ENCODE measurements at regions not wholly inside any gene's neighbourhood (a gene's known extent, or its start where the extent isn't known, plus 50 kb on each side); places are given as distances from the start of the nearest gene placed in this dataset.

DNA sequence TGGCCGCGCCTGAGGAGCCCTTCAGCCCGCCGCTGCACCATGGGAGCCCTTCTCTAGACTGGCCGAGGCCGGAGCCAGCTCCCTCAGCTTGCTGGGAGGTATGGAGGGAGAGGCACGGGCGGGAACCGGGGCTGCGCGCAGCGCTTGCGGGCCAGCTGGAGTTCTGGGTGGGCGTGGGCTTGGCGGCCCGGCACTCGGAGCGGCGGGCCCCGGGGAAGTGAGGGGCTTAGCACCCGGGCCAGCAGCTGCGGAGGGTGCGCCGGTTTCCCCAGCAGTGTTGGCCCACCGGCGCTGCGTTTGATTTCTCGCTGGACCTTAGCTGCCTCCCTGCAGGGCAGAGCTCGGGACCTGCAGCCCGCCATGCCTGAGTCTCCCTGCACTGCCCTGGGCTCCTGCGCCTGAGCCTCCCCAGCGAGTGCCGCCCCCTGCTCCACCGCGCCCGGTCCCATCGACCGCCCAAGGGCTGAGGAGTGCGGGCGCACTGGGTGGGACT lies 1890.0 kb upstream of the PCDH20 start:
- H3K4me2 ChIP-seq, result no peak overlapping the region
- H3K4me1 ChIP-seq (ENCODE audit: insufficient read depth), result no peaks in the 10 kb centered on the region
- no peak for TF ChIP-seq POLR2AphosphoS5 (IDR thresholded peaks at IDR 0.05; ENCODE audit: low read depth)
- TF ChIP-seq ZNF114 (CRISPR knock-in tag; IDR thresholded peaks at IDR 0.05), result no peak
- TF ChIP-seq, protein P1, sequence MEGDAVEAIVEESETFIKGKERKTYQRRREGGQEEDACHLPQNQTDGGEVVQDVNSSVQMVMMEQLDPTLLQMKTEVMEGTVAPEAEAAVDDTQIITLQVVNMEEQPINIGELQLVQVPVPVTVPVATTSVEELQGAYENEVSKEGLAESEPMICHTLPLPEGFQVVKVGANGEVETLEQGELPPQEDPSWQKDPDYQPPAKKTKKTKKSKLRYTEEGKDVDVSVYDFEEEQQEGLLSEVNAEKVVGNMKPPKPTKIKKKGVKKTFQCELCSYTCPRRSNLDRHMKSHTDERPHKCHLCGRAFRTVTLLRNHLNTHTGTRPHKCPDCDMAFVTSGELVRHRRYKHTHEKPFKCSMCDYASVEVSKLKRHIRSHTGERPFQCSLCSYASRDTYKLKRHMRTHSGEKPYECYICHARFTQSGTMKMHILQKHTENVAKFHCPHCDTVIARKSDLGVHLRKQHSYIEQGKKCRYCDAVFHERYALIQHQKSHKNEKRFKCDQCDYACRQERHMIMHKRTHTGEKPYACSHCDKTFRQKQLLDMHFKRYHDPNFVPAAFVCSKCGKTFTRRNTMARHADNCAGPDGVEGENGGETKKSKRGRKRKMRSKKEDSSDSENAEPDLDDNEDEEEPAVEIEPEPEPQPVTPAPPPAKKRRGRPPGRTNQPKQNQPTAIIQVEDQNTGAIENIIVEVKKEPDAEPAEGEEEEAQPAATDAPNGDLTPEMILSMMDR (conservative IDR thresholded peaks at IDR 0.05; ENCODE audit: low read depth in 2 of 2), result no peak
- no peak for TF ChIP-seq ZNF331 (CRISPR knock-in tag; IDR thresholded peaks at IDR 0.05; ENCODE audit: low read depth)
- no peak for TF ChIP-seq JUNB (IDR thresholded peaks at IDR 0.05; ENCODE audit: unreplicated experiment)
- TF ChIP-seq, protein P2, sequence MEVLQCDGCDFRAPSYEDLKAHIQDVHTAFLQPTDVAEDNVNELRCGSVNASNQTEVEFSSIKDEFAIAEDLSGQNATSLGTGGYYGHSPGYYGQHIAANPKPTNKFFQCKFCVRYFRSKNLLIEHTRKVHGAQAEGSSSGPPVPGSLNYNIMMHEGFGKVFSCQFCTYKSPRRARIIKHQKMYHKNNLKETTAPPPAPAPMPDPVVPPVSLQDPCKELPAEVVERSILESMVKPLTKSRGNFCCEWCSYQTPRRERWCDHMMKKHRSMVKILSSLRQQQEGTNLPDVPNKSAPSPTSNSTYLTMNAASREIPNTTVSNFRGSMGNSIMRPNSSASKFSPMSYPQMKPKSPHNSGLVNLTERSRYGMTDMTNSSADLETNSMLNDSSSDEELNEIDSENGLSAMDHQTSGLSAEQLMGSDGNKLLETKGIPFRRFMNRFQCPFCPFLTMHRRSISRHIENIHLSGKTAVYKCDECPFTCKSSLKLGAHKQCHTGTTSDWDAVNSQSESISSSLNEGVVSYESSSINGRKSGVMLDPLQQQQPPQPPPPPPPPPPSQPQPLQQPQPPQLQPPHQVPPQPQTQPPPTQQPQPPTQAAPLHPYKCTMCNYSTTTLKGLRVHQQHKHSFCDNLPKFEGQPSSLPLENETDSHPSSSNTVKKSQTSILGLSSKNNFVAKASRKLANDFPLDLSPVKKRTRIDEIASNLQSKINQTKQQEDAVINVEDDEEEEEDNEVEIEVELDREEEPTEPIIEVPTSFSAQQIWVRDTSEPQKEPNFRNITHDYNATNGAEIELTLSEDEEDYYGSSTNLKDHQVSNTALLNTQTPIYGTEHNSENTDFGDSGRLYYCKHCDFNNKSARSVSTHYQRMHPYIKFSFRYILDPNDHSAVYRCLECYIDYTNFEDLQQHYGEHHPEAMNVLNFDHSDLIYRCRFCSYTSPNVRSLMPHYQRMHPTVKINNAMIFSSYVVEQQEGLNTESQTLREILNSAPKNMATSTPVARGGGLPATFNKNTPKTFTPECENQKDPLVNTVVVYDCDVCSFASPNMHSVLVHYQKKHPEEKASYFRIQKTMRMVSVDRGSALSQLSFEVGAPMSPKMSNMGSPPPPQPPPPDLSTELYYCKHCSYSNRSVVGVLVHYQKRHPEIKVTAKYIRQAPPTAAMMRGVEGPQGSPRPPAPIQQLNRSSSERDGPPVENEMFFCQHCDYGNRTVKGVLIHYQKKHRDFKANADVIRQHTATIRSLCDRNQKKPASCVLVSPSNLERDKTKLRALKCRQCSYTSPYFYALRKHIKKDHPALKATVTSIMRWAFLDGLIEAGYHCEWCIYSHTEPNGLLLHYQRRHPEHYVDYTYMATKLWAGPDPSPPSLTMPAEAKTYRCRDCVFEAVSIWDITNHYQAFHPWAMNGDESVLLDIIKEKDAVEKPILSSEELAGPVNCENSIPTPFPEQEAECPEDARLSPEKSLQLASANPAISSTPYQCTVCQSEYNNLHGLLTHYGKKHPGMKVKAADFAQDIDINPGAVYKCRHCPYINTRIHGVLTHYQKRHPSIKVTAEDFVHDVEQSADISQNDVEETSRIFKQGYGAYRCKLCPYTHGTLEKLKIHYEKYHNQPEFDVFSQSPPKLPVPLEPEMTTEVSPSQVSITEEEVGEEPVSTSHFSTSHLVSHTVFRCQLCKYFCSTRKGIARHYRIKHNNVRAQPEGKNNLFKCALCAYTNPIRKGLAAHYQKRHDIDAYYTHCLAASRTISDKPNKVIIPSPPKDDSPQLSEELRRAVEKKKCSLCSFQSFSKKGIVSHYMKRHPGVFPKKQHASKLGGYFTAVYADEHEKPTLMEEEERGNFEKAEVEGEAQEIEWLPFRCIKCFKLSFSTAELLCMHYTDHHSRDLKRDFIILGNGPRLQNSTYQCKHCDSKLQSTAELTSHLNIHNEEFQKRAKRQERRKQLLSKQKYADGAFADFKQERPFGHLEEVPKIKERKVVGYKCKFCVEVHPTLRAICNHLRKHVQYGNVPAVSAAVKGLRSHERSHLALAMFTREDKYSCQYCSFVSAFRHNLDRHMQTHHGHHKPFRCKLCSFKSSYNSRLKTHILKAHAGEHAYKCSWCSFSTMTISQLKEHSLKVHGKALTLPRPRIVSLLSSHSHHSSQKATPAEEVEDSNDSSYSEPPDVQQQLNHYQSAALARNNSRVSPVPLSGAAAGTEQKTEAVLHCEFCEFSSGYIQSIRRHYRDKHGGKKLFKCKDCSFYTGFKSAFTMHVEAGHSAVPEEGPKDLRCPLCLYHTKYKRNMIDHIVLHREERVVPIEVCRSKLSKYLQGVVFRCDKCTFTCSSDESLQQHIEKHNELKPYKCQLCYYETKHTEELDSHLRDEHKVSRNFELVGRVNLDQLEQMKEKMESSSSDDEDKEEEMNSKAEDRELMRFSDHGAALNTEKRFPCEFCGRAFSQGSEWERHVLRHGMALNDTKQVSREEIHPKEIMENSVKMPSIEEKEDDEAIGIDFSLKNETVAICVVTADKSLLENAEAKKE (CRISPR knock-in tag; IDR thresholded peaks at IDR 0.05), result no peak
- TF ChIP-seq STAT1 (IDR thresholded peaks at IDR 0.05; ENCODE audit: unreplicated experiment), result no peak
- TF ChIP-seq, protein P3, sequence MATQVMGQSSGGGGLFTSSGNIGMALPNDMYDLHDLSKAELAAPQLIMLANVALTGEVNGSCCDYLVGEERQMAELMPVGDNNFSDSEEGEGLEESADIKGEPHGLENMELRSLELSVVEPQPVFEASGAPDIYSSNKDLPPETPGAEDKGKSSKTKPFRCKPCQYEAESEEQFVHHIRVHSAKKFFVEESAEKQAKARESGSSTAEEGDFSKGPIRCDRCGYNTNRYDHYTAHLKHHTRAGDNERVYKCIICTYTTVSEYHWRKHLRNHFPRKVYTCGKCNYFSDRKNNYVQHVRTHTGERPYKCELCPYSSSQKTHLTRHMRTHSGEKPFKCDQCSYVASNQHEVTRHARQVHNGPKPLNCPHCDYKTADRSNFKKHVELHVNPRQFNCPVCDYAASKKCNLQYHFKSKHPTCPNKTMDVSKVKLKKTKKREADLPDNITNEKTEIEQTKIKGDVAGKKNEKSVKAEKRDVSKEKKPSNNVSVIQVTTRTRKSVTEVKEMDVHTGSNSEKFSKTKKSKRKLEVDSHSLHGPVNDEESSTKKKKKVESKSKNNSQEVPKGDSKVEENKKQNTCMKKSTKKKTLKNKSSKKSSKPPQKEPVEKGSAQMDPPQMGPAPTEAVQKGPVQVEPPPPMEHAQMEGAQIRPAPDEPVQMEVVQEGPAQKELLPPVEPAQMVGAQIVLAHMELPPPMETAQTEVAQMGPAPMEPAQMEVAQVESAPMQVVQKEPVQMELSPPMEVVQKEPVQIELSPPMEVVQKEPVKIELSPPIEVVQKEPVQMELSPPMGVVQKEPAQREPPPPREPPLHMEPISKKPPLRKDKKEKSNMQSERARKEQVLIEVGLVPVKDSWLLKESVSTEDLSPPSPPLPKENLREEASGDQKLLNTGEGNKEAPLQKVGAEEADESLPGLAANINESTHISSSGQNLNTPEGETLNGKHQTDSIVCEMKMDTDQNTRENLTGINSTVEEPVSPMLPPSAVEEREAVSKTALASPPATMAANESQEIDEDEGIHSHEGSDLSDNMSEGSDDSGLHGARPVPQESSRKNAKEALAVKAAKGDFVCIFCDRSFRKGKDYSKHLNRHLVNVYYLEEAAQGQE (IDR thresholded peaks at IDR 0.05; ENCODE audit: unreplicated experiment), result no peak
- TF ChIP-seq NANOG (IDR thresholded peaks at IDR 0.05; ENCODE audit: borderline replicate concordance), result no peak
- no peak for TF ChIP-seq CREB1 (CRISPR knock-in tag; IDR thresholded peaks at IDR 0.05; ENCODE audit: low read depth)
- TF ChIP-seq EZH2 (IDR thresholded peaks at IDR 0.05; ENCODE audit: low read depth, unreplicated experiment), result no peak
- TF ChIP-seq, protein P4, sequence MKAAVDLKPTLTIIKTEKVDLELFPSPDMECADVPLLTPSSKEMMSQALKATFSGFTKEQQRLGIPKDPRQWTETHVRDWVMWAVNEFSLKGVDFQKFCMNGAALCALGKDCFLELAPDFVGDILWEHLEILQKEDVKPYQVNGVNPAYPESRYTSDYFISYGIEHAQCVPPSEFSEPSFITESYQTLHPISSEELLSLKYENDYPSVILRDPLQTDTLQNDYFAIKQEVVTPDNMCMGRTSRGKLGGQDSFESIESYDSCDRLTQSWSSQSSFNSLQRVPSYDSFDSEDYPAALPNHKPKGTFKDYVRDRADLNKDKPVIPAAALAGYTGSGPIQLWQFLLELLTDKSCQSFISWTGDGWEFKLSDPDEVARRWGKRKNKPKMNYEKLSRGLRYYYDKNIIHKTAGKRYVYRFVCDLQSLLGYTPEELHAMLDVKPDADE (IDR thresholded peaks at IDR 0.05), result no peak
- no peak for TF ChIP-seq EZH2phosphoT487 (IDR thresholded peaks at IDR 0.05; ENCODE audit: unreplicated experiment)
- no peaks in the 10 kb centered on the region for H3K79me2 ChIP-seq (replicated peaks; ENCODE audit: insufficient read depth)
- Mint-ChIP-seq H3K27me3 (ENCODE audit: insufficient read depth, low read depth, poor library complexity) (no peaks in the 10 kb centered on the region), H3K4me3 (no peak overlapping the region), H3K9me3 (peaks cover 3% of the 10 kb centered on the region; the same call in 2 of the 3 replicates), H3K4me1 (no peaks in the 10 kb centered on the region), H3K36me3 (ENCODE audit: low read depth) (0 out of 3 replicates have a peak, but pooled peaks cover 3% of the 10 kb centered on the region), H3K27ac (no peak overlapping the region)
- H3K36me3 ChIP-seq (ENCODE audit: insufficient read depth), result no peaks in the 10 kb centered on the region
- no peak overlapping the region for H2AFZ ChIP-seq
- DNase-seq (ENCODE audit: low spot score) (no peak), ATAC-seq (no peak)
- no peak overlapping the region for H3K27ac ChIP-seq (ENCODE audit: low read depth)
- no peaks in the 10 kb centered on the region for H3F3A ChIP-seq (replicated peaks; ENCODE audit: low read depth)
- H3K9me2 ChIP-seq (ENCODE audit: insufficient read depth), result 0 out of 2 replicates have a peak, but pooled peaks cover 5% of the 10 kb centered on the region
- no peaks in the 10 kb centered on the region for H3K27me3 ChIP-seq (ENCODE audit: insufficient read depth)
- no peaks in the 10 kb centered on the region for H4K20me1 ChIP-seq (replicated peaks; ENCODE audit: insufficient read depth)
- no peak overlapping the region for H3K4me3 ChIP-seq

Data from GM23338 (cell line).